22Rv1 (cell line): ENCODE measurements at regions not wholly inside any gene's neighbourhood (a gene's known extent, or its start where the extent isn't known, plus 50 kb on each side); places are given as distances from the start of the nearest gene placed in this dataset.

Experiments
- ZFX ChIP-seq: fragments of 450-650 bp; IDR thresholded peaks from 2 replicates; pipeline ENCODE4 v1.6.1; 2017; ENCODE audit warnings: antibody characterized with exemption, borderline replicate concordance
- TF ChIP-seq, protein P1 (sequence below): fragments of 450-650 bp; IDR thresholded peaks from 2 replicates; pipeline ENCODE4 v1.5.1; 2017; ENCODE audit warnings: mild to moderate bottlenecking

DNA sequence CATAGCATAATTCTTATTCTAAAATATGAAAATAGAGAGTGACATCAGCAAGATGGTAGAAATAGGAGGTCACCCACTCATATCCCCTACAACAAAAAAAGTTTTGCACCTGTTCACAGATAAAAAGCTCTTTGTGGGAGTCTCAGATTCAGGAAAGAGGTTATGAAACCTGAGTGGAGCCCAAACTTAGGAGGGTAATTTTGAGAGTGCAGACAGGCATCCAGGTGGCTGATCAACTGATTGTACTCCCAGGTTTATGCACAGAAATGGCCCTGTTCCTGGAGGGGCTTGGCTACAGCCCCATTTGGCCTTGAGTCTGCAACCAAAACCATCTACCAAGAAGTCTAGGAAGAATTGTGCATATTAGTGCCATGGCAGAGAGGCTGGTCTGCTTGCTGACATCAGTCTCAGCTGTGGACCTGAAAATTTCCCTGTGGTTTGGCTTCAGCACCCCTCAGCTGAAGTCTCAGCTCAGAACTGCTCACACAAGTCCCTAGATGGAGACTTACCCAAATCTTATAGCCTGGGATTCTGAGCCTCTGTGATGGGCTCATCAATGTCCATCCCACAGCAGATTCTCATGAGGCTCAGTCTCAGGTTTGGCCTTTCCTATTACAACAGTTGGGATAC is 291.6 kb downstream of the IL20RB start:
- TF ChIP-seq, protein P1, sequence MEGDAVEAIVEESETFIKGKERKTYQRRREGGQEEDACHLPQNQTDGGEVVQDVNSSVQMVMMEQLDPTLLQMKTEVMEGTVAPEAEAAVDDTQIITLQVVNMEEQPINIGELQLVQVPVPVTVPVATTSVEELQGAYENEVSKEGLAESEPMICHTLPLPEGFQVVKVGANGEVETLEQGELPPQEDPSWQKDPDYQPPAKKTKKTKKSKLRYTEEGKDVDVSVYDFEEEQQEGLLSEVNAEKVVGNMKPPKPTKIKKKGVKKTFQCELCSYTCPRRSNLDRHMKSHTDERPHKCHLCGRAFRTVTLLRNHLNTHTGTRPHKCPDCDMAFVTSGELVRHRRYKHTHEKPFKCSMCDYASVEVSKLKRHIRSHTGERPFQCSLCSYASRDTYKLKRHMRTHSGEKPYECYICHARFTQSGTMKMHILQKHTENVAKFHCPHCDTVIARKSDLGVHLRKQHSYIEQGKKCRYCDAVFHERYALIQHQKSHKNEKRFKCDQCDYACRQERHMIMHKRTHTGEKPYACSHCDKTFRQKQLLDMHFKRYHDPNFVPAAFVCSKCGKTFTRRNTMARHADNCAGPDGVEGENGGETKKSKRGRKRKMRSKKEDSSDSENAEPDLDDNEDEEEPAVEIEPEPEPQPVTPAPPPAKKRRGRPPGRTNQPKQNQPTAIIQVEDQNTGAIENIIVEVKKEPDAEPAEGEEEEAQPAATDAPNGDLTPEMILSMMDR, result no peak
- no peak for TF ChIP-seq ZFX
